ENCODE measurements at regions not wholly inside any gene's neighbourhood (a gene's known extent, or its start where the extent isn't known, plus 50 kb on each side); places are given as distances from the start of the nearest gene placed in this dataset.

DNA sequence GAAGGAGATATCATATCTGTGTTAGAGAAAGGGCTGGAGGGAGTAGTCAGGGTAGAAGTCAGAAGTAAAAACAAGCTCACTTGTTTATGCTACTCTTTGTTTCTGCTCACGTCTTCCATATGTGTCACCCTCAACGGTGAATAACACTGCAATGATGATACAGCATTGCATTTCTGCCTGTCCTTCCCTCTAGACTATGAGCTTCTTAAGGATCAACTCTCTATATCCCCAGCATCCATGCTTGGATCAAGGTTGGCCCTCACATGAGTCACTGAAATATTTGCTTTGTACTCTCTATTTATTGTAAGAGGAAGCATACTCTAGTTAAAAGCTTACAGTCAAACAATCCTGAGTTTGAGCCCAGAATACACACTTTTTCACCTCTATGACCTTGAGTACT, 406.0 kb downstream of the RFC3 start:
- H3K27ac ChIP-seq, result no peak overlapping the region
- TF ChIP-seq, protein P1, sequence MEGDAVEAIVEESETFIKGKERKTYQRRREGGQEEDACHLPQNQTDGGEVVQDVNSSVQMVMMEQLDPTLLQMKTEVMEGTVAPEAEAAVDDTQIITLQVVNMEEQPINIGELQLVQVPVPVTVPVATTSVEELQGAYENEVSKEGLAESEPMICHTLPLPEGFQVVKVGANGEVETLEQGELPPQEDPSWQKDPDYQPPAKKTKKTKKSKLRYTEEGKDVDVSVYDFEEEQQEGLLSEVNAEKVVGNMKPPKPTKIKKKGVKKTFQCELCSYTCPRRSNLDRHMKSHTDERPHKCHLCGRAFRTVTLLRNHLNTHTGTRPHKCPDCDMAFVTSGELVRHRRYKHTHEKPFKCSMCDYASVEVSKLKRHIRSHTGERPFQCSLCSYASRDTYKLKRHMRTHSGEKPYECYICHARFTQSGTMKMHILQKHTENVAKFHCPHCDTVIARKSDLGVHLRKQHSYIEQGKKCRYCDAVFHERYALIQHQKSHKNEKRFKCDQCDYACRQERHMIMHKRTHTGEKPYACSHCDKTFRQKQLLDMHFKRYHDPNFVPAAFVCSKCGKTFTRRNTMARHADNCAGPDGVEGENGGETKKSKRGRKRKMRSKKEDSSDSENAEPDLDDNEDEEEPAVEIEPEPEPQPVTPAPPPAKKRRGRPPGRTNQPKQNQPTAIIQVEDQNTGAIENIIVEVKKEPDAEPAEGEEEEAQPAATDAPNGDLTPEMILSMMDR (IDR thresholded peaks at IDR 0.05), result no peak
- TF ChIP-seq ZFX (IDR thresholded peaks at IDR 0.05; ENCODE audit: borderline replicate concordance), result no peak

DNA sequence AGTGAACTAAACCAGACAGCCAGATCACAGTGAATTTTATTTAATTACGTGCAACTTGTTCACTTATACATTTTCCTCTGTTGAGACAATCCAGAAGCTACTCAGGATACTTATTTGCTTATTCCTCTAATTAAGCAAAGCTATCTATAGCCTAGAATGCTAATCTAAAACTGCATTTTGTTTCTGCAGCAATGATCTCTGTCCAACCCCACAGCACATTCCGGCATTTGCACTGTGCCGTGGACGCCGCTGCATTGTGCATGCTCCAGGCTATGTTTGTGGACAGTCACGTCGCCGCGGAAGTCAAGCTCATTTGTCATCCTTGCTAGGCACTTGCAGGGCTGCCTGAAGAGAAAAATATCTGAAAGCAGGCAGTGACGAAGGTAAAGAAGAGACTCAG, 406.9 kb downstream of the RFC3 start:
- TF ChIP-seq, protein P1 (IDR thresholded peaks at IDR 0.05), result no peak
- TF ChIP-seq ZFX (IDR thresholded peaks at IDR 0.05; ENCODE audit: borderline replicate concordance), result no peak
- H3K27ac ChIP-seq, result no peak overlapping the region

DNA sequence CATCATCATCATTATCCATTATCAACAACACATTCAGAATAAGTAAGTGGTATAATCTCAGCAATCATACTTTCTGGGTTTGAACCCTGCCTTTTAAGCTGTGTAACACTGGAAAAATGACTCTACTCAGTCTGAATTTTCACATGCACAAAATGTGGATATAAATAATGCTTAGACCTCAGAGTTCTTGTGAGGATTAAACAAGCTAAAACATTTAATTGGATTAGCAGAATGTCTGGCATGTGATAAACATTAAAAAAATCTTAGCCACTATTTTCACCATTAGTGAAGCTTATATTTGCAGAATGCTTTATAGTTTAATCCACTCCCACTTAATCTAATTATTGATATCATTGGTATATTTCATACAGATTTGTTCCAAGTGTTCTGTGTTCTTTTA, 412.3 kb downstream of the RFC3 start:
- H3K27ac ChIP-seq, result no peak overlapping the region
- TF ChIP-seq, protein P1 (IDR thresholded peaks at IDR 0.05), result no peak
- TF ChIP-seq ZFX (IDR thresholded peaks at IDR 0.05; ENCODE audit: borderline replicate concordance), result no peak

DNA sequence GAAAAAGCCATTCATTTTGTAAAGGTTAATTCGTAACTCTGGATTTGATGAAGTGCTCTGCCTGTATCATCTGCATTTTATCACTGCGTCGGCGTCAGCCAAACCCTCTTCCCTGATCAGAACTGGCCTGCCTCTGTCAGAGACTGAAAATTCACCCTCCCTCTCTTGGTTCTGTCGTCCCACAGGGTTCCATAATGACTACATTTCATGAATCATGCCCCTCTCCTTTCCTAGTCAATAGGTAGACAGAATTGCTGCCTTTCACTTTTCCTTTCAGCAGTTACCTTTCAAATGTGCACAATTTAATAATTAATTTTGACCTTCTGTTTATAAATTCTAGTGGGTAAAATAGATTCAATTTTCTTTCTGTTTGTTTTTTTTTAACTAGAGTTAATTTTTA, 423.4 kb downstream of the RFC3 start:
- TF ChIP-seq ZFX (IDR thresholded peaks at IDR 0.05; ENCODE audit: borderline replicate concordance), result no peak
- TF ChIP-seq, protein P1 (IDR thresholded peaks at IDR 0.05), result no peak
- no peak overlapping the region for H3K27ac ChIP-seq

DNA sequence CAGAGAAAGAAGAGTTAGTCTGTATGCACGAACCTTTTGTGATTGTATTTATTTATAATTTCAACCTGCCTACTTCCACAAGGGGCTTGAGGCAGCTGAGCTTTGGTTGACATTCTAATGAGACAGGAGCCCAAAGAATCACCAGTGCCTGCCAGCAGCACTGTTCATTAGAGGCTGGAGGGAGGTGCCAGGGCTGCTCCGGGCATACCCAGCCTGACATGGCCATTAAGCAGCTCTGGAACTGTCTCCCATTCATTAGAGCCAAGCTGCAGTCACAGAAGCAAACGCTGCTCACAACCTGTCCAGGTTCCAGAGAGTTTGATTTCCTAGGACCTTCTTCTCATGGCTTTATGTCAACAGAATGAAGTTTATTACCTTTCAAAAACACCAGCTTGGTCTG, 425.5 kb downstream of the RFC3 start:
- TF ChIP-seq ZFX (IDR thresholded peaks at IDR 0.05; ENCODE audit: borderline replicate concordance), result no peak
- TF ChIP-seq, protein P1 (IDR thresholded peaks at IDR 0.05), result no peak
- H3K27ac ChIP-seq, result no peak overlapping the region

DNA sequence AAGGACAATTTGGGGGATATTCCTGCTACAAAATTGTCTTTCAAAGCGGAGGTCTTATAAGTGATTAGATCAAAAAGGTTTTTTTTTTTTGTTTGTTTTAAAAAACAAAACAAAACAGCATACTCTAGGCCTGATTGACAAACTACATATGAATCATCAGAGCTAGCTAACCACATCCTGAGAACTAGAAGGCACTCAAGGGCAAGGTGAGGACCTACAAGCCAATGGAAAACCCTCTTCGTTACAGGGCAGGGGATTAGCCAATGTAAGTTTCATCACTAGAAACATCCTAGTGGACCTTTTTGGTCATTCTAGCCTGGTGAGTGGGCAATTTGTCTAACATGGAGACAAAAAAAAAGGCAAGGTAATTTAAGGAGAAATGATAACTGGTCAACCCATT, 428.6 kb downstream of the RFC3 start:
- TF ChIP-seq, protein P1 (IDR thresholded peaks at IDR 0.05), result no peak
- no peak for TF ChIP-seq ZFX (IDR thresholded peaks at IDR 0.05; ENCODE audit: borderline replicate concordance)

DNA sequence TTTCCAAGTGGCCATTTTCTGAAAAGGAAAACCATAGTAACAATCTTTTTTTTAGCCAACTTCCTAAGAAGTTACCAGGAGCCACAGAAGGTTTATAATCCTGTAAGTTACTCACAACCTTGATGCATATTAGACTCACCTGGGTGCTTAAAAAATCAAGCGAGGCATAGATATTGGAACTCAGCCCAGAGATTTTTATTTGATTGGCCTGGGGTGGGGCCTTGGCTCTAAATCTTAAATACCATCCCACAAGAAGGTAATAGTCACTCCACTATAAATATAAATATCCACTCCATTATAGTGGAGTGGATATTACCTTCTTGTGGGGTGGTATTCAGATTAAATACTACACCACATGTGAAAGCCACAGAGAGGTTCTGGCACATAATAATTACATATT, 429.6 kb downstream of the RFC3 start:
- no peak overlapping the region for H3K27ac ChIP-seq
- TF ChIP-seq, protein P1 (IDR thresholded peaks at IDR 0.05), result no peak
- TF ChIP-seq ZFX (IDR thresholded peaks at IDR 0.05; ENCODE audit: borderline replicate concordance), result no peak

More for the DNA sequence above, 428.6 kb downstream of the RFC3 start:
- H3K27ac ChIP-seq, result no peak overlapping the region

All from 22Rv1 (cell line).